ENCODE measurements at regions not wholly inside any gene's neighbourhood (a gene's known extent, or its start where the extent isn't known, plus 50 kb on each side); places are given as distances from the start of the nearest gene placed in this dataset.

DNA sequence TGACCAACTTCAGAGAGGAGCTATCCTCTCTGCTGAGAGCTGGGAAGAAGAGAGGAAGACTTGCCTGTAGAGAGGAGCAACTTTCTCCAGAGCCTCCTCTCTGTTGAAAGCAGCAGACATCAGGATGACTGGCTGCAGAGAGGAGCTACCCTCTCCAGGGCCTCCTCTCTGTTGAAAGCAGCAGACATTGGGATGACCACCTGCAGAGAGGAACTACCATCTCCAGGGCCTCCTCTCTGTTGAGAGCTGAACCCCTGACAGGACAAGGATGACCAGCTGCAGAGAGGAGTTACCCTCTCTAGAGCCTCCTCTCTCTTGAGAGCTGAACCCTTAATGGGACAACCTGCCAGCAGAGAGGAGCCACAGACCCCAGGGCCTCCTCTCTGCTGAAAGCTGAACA lies 83.0 kb upstream of the GJB5 start:
- DNase-seq: no peak

- DNase-seq: peak; percentile 22
Observed at GRCh38 chr1:34681480-34682451, 73.1 kb upstream of the GJB5 start.

DNA sequence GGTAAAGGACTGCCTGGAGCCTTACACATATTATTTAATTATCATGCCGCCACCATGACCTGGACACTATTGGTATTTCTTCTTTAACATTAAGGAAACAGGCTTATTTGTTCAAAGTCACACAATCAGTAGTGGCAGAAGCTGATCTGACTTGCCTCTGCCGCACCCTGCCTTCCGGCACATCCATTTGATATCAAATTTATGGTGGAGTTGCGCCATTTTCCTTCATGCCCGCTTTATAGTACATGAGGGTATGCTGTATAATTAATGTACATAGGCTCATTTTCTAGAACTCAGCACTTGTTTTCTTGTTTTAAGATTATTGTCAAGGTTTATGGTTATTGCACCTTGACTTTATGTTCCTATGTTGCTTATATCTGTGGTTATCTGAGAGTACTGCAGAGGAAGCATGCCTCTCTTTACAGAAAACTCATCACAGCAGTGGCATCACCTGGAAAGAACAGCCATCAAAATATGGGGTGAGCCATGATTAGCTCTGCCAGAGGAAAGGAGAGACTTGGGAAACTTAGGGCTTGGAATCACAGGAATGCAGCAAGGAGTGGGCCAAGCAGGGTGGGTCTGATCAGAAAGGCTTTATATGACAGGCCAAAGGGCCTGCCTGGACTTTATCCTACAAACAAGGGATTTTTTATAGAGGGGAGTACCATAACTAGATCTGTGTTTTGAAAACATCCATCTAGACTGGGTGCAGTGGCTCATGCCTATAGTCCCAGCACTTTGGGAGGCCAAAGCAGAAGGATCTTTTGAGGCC lies 72.2 kb upstream of the GJB5 start:
- no peak for DNase-seq

DNA sequence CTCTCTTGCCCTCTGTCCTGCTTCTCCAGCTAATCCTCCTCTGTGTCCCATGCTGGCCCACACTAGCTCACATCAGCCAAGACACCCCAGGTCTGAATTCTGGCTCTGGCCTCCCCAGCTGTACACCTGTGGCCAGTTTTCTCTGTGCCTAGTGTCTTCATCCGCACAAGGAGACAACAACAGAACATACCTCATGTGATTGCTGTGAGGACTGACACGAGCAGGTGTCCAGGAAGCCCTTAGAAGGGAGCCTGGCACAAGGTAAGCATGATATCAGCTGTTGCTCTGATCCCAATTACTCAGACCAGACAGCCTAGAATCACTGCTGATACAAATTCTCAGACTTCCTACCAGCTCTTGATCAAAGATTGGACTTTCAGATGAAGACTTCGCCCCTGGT lies 71.2 kb upstream of the GJB5 start:
- DNase-seq: no peak

DNA sequence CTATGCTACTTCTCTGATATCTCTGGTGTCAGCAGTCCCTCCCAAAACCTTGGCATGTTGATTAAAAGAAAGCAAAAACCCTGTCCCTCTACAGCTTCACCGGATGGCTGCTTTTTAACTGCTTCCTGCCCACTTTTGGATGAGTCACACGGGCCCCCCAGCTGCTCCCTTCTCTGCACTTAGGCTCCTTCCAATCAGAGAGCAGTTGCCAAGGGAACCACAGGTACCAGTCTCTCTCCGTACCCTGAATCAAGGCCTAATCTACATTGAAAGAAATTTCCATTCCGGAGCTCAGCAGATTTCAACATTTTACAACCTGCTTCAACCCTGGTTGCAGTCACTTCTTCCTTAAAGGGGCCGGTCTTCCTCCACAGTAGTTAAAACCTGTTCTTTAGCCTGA lies 70.6 kb upstream of the GJB5 start:
- no peak for DNase-seq

- DNase-seq: no peak
Observed at GRCh38 chr1:34685225-34685624, 69.6 kb upstream of the GJB5 start.

GRCh38 chr1:34686531-34686930 lies 68.3 kb upstream of the GJB5 start:
- DNase-seq: no peak

GRCh38 chr1:34688006-34688741 lies 66.7 kb upstream of the GJB5 start:
- DNase-seq: no peak

- DNase-seq: no peak
Observed at GRCh38 chr1:34690269-34690668, 64.6 kb upstream of the GJB5 start.

GRCh38 chr1:34693081-34693480 lies 61.8 kb upstream of the GJB5 start:
- DNase-seq: no peak

- no peak for DNase-seq
Observed at GRCh38 chr1:34694383-34694782, 60.5 kb upstream of the GJB5 start.

DNA sequence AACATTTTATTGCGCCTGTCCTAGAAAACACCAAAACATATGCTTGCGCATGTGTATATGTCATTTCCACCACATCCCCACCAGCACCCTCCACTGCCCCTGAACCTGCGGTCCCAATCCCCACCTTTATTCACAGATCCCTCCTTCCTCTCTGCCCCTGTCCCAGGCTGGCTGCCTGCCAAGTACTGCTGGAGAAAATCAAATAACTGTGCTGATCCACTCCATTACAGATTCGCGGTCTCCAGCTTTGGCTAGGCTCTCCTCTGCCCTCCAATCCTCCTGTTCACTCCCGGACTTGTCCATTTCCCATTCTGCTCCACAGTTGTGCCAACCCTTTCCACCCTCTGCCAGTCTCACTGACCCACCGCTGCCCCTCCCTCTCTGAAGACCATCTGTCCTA lies 59.3 kb upstream of the GJB5 start:
- DNase-seq: no peak

- DNase-seq: no peak
Observed at GRCh38 chr1:34696230-34696629, 58.6 kb upstream of the GJB5 start.

GRCh38 chr1:34696981-34697380 lies 57.9 kb upstream of the GJB5 start:
- no peak for DNase-seq

DNA sequence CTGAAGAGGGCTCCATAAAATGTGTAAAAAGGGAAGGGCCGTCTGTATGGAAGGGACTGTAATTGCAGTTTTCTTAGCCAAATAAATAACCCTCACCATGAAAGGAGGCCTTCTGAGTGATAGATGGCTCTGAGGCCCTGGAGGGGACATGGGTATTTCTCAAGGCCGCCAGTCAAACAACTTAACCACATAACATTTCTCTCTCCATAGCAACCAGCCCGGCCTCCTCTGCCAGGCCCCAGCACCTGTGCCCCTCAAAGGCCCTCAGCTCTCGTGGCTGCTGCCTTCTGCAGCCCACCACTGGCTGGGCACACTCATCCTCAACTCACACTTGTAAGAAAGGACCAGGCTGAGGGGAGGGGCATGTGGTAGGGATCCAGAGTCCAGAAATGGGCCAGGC lies 57.0 kb upstream of the GJB5 start:
- DNase-seq: no peak

DNA sequence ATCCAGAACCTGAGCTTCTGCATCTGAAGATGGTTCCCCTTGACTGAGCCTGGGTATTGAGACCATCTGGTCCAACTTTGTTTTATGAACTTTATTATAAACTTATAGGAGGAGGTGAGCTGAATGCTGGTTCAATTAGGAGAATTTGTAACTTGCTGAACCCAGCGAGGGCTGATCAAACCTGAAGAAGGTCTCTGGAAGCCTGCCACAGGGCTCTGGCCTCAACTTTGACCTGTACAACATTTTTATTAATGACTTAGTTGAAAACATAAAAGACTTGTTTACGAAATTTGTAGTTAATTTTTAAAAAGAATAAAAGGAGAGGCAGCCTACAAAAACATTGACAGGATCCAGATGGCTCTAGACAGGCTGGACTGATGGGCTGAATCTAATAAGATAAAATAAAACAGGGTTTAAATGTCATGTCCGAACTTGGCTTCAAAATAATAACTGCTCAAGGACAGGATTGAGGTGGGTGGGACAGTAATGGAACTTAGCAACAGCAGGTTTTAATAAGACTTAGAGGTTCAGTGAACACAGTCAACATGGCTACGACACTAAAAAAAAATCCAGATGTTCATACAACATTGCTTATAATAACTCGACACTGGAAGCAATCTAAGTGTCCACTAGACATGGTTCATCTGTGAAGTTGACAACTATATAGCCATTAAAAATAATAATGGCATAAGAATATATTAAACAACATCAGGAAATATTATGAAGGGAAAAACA lies 53.4 kb upstream of the GJB5 start:
- no peak for DNase-seq

All from NCI-H146 (cell line).